Stimulated activated CD4-positive, alpha-beta T cell treated with anti-CD3 and anti-CD28 coated beads, Interleukin-1b, Interleukin-23, amount 100 ng/mL, for 24 hours (primary cell): ENCODE measurements at regions not wholly inside any gene's neighbourhood (a gene's known extent, or its start where the extent isn't known, plus 50 kb on each side); places are given as distances from the start of the nearest gene placed in this dataset.

ENCODE experiments used
- DNase-seq, 4 experiments: peaks; one replicate each; pipeline ENCODE4 v3.0.0-alpha.2; 2020; ENCODE audit warnings: low read depth in 4 of 4, low spot score in 1 of 4

- DNase-seq: no peak
Measured at GRCh38 chr1:199766218-199766792, 261.2 kb upstream of the NR5A2 start.

- no peak for DNase-seq
Measured at GRCh38 chr1:199767700-199768099, 259.8 kb upstream of the NR5A2 start.

GRCh38 chr1:199774433-199775089 lies 252.9 kb upstream of the NR5A2 start:
- no peak for DNase-seq

- DNase-seq: no peak
Measured at GRCh38 chr1:199776768-199777497, 250.6 kb upstream of the NR5A2 start.

GRCh38 chr1:199778324-199778955 lies 249.1 kb upstream of the NR5A2 start:
- no peak for DNase-seq

GRCh38 chr1:199780091-199780490 lies 247.4 kb upstream of the NR5A2 start:
- no peak for DNase-seq

- DNase-seq: no peak
Measured at GRCh38 chr1:199780948-199781670, 246.4 kb upstream of the NR5A2 start.

GRCh38 chr1:199784138-199784895 lies 243.2 kb upstream of the NR5A2 start:
- DNase-seq: no peak

GRCh38 chr1:199786695-199787094 lies 240.8 kb upstream of the NR5A2 start:
- DNase-seq: no peak

- DNase-seq: no peak
Measured at GRCh38 chr1:199789141-199789540, 238.4 kb upstream of the NR5A2 start.

GRCh38 chr1:199791495-199791894 lies 236.0 kb upstream of the NR5A2 start:
- DNase-seq: no peak

GRCh38 chr1:199792874-199793273 lies 234.6 kb upstream of the NR5A2 start:
- DNase-seq: no peak

- DNase-seq: no peak
Measured at GRCh38 chr1:199794105-199794863, 233.2 kb upstream of the NR5A2 start.

GRCh38 chr1:199799116-199799515 lies 228.4 kb upstream of the NR5A2 start:
- no peak for DNase-seq

- no peak for DNase-seq
Measured at GRCh38 chr1:199804526-199804925, 223.0 kb upstream of the NR5A2 start.

- DNase-seq: no peak
Measured at GRCh38 chr1:199808110-199808870, 219.2 kb upstream of the NR5A2 start.

- no peak for DNase-seq
Measured at GRCh38 chr1:199809311-199809710, 218.2 kb upstream of the NR5A2 start.

- no peak for DNase-seq
Measured at GRCh38 chr1:199811163-199811562, 216.3 kb upstream of the NR5A2 start.

GRCh38 chr1:199813198-199813597 lies 214.3 kb upstream of the NR5A2 start:
- no peak for DNase-seq
